MV-4-11 (cell line): ENCODE measurements at regions not wholly inside any gene's neighbourhood (a gene's known extent, or its start where the extent isn't known, plus 50 kb on each side); places are given as distances from the start of the nearest gene placed in this dataset.
A peak's percentile ranks its signal among the peaks of the same experiment; 100 is the strongest.
"Not testable (repeated sequence)": the region's sequence is repeated elsewhere in the genome, so short reads cannot be mapped to it uniquely, and the experiment has no call there.

Source experiments
- DNase-seq: peaks from one replicate; lab custom pipeline; 2025; lab: John Stamatoyannopoulos, UW

DNA sequence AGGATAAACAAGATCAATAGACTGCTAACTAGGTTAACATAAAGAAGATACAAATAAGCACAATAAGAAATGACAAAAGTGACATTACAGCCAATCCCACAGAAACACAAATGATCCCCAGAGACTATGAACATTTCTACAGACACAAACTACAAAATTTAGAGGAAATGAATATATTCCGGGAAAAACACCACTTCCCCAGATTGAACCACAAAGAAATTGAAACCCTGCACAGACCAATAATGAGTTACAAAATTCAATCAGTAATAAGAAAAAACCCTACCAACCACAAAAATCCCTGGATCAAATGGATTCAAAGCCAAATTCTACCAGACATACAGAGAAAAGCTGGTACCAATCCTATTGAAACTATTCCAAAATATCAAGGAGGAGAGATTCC is 232.4 kb upstream of the RBMS1 start:
- peak; percentile 67 for DNase-seq

DNA sequence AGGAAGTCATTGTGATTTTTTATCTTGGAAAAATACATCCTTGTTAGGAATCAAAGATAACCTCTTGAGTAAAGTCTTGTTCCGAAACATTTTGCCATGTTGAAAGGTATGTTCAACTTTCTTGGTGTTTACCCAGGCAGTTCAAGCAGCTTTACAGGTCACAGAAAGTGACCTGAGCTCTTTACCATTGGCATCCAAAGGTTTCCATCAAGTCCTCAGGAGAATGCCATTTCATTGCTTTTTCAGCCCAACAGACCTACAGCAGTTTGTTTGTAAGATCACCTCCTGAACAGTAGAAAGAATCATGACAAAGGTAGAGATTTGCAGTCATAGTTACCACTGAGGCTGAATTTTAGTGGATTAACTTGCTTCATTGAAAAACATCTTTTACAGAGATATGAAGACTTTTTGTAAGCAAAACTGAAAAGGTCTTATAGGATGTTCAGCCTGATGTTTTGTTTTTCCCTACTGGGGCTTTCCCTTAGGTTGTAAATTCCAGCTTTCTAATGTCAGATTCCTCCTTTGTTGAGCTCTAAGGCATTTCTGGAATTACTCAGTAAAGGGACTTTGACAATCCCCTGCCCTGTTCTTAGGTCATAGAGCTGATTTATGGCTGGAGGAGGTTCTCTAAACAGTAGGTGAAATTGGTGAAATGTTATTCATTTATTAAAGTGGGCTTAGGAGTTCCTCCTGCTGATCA is 236.8 kb upstream of the RBMS1 start:
- DNase-seq, result no peak

DNA sequence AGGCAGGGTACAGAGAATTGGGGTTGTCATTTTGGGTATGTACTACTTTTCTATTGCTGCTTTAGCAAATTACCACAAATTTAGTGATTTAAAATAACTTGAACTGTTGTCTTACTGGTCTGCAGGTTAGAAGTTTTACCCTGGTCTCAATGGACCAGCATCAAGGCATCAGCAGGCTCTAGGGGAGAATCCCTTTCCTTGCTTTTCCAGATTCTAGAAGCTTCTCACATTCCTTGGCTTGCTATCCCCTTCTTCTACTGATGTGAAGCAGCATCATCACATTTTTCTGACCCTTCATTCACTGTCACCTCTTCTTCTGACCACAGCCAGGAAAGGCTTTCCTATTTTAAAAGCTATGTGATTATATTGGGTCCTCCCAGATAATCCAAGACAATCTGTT is 237.8 kb upstream of the RBMS1 start:
- no peak for DNase-seq

DNA sequence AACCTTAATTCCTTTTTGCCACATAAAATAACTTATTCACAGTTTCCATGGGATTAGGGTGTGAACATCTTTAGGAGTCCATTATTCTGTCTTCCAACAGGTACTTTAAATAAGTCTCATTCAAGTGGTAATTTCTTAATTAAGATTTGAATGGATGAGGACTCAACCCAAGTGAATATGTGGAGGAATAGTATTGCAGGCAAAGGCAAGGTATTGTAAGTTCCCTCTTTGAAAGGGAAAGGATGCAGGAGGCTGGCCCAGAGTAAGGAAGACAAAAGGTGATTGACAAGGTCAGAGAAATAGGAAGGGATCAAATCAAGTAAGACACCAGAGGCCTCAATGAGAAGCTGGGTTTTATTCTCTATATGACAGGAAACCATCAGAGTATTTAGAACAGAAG is 238.2 kb upstream of the RBMS1 start:
- no peak for DNase-seq

DNA sequence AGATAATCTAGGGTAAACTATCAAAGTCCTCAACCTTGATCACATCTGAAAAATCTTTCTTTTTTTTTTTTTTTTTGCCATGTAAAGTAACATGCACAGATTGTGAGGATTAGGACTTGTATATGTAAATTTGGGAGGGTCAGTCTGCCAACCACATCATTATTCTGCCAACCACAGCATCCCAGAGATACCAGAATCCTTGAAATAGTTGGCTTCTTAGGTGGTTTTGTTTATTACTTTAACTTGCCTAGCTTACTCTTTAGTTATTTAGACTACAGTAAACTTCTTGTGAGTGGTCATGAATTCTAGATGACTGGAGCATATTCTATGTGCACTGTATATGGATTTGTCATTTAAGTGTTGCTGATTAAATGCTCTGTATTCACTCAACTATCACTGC is 242.1 kb upstream of the RBMS1 start:
- no peak for DNase-seq

DNA sequence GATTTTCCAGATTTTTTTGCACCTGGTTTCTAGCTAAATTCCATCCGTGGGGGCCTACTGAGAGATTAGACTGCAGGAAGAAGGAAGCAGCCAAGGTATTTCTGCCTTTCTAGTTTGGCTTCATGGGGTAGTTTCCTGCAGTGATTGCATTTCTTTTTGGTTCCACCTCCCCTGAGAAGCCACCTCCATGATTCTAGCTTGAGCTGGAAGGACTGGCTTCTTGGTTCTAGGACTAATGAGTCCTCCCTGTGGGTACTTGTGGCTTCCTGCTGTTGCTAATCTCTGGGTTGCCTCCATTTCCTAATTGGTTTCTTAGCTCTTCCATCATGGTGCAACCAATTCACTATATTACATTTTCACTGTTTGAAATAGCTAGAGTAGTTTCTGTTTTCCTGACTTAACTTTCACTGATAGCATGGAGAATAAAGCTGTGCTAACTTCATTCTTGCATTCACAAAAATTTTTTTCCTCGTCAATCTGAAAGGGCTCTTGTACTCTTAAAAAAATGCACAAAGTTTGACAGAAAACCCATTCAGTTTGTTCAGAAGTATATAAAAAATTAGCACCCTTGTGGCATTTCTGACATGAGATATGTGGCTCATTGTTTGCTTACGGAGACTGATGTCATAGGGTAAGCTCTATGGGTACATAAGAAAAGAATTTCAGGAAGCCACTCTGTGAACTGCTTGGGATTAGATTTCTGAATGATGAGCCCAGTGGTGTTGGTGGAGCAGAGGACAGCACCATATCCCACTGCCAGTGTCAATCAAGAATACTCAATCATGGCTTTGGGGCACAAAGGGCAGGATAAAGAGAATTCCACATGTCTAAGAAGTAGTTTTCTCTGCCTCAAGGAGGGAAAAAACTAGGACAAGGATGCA is 242.8 kb upstream of the RBMS1 start:
- peak; percentile 23 for DNase-seq

DNA sequence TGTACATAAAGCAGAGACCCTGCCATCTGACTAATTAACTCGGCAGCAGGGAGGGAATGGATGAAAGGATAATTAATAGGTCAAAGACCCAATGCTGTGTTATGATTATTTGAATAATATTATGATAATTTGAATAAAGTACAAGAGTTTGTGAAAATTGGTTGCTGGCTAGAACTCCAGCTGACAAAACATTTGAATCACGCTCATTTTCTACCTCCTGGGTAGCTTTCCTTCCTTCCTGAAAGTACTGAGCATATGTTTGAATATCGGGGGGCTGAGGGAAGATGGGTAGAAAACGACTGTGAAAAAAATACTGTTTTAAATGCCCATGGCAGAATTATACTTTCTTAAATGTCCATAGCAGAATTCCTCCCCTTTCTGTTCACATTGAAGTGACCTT is 243.6 kb upstream of the RBMS1 start:
- no peak for DNase-seq

DNA sequence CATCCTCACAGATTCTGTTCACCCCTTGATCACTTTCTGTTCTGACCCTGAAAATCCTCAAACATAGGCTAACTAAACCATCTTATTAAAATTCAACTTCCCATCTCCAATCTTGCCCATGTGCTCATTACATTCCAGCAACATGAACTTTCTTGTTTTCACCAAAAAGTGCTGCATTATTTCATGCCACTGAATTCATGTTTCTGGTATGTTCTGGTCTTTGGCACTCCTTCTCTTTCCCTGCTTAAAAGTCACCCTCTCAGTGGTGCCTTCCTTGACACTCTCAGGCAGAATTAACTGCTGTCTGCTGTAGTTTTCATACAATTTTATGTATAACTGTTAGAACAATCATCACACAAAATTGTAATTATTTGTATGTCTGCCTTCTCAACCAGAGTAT is 247.7 kb upstream of the RBMS1 start:
- DNase-seq, result no peak

DNA sequence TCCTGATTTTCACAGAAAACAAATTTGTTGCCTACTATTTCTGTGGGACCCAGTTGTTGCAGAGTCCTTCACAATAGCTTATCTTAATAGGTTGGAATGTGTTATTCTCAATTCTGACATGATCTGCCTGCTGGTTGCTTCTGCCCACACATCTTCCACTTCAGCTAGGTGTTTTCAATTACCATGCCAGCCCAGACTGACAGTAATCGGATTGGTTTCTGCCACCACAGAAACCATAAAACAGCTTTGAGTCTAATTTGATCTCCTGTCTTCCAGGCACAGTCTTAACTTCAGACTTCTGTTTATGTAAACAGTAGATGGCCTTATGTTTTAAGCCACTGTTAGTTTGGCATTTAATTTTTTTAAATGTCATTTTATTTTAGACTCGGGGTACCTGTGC is 248.2 kb upstream of the RBMS1 start:
- DNase-seq, result no peak

DNA sequence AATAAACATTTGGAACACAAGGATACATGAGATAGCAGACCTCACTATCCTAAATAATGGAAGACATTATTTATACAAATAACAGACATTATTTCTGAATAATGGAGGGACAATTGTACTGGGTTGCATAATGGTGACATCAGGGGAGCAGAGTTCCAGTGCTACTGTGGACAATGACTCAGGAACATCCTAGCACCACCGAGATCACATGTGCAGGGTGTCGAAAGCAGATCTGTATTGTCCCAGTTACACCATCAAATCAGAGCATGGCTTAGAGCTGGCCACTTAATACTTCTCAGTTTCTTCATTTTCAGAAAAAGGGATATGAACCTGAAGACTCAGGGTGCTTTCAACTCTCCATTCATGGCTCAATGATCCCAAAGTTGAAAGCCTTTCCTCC is 249.1 kb upstream of the RBMS1 start:
- DNase-seq, result peak; percentile 84

DNA sequence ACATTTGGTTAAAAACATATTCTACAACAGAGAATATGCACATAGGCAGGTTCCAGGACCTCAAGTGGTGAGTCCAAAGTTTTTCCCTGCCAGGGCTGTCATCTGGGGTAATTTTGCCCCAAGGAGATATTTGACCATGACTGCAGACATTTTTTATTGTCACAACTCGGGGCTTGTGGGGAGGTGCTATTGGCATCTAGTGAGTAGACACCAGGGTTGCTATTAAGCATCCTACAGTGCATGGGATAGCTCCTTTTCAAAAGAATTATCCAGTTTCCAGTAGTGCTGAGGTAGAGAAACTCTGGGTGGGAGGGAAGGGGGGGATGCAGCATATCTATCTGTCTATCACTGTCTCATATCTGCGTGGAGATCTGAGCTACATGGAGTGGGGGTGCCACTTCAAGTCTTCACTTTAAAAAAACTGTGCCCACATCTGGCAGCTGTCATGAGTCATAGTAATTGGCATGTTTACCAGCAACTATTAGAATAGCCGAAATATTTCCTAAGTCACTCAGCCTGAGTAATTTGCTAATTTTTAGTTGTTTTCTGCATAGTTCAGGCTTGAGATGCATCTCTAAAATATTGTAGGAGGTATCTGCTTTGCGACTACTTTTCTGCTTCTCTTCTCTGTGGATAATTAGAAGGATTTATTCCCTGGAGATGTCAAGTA is 254.0 kb upstream of the RBMS1 start:
- DNase-seq, result no peak

DNA sequence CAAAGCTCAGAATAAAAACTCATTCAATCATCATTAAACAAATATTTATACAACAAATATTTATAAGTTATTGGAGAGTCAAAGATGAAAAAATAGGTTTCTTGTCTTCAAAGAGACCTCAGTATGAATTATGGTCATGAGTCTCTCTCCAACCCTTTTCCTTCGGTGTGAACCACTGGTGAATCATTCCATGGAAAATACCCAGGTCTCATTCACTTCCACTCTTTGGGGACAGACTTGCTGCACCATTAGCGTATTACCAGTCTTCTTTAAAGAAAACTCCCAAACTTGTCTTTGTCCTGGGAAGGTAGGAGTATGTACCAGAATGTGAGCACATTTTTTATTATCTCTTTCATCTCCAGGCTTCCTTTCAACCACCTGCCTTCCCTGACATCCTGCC is 257.4 kb upstream of the RBMS1 start:
- DNase-seq, result no peak

DNA sequence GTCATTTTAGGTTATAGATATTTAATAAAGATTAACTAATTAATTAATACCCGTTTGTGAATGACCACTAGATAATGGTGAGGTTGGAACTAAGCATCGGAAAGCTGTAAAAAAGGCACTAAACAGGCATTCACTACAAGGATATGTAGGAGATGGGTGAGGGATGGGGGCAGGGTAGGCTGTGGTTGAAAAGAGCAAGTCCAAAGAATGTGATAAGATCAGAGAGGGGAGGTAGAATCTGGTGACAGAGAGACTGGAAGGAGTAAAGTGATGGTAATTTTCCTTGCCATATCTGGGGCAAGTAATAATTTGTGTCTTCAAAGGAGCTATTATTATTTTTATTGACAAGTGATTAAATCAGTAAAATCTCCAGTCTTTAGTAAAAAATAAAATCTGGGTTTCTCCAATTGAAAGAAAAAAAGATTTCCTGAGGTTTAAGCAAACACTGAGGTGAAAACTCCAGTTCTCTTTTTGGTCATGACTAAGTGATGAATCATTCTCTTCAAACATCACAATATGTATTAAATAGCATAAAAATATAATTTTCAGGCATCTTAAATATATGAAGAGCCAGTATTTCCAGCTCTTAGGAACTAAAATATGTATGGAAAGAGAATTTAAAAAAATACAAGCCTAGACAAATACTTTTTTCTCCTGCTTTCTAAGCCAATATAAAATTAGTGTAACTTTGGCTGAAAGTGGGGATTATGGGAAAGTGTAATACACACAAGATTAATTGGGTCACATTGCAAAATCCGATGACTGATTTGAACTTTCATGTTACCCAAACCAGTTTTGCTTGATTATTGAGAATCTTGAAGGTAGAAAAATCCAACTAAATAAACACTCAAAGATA is 259.1 kb upstream of the RBMS1 start:
- DNase-seq, result peak; percentile 1

DNA sequence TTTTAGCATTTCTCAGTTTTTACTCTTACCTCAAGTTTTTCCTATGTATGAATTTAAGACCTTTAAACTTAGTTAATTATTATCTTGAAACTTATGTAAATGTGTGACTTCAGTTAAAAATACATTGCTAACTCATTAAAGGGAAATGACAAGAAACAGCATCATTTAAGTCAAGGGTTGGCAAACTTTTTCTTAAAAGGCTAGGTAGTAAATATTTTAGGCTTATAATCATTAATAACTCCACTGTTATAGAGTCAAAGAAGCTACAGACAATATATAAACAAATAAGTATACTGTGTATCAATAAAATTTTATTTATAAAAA is 259.7 kb upstream of the RBMS1 start:
- DNase-seq, result no peak

DNA sequence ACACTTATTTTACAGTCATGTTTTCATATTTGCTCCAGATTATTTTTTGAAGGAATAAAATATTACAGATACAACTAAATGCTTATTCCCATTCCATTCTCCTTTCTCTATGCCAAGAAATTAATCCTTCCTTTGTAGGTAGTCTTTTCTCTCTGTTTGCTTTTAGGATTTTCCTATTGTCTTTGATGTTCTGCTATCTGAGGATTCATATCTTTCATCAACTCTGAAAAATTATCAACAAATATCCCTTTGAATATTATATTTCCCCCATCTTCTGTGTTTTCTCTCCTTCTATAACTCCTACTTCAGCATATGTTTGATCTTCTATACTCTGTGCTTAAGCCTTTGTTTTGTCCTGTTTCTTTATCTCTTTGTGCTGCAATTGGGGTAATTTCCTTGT is 260.4 kb upstream of the RBMS1 start:
- DNase-seq, result no peak

DNA sequence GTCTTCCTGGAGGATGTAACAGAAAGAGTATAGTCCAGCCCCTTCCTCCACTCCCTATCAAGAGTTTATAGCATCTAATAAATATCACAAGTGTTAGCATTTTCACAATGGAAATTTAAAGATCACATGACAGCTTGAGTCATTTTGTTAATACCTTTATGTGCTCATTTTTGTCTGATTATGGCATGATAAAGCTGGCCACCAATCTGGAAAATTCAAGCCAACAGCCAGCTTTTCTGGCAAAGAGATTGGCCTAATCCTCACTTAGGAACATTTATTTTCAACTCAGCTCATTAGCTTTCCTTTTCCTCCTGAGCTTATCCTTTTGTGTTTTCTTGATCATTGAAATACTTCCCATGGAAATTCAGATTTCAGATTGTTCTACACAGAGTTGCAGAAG is 262.9 kb upstream of the RBMS1 start:
- DNase-seq, result no peak

DNA sequence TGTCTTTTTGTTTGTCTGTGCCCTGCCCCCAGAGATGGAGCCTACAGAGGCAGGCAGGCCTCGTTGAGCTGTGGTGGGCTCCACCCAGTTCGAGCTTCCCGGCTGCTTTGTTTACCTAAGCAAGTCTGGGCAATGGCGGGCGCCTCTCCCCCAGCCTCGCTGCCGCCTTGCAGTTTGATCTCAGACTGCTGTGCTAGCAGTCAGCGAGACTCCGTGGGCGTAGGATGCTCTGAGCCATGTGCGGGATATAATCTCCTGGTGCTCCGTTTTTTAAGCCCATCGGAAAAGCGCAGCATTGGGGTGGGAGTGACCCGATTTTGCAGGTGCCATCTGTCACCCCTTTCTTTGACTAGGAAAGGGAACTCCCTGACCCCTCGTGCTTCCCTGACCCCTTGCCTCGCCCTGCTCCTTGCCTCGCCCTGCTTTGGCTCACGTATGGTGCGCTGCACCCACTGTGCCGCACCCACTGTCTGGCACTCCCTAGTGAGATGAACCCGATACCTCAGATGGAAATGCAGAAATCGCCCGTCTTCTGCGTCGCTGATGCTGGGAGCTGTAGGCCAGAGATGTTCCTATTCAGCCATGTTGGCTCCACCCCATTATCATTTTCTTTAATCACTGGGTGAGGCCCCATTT is 269.0 kb upstream of the RBMS1 start:
- DNase-seq, result not testable (repeated sequence)

DNA sequence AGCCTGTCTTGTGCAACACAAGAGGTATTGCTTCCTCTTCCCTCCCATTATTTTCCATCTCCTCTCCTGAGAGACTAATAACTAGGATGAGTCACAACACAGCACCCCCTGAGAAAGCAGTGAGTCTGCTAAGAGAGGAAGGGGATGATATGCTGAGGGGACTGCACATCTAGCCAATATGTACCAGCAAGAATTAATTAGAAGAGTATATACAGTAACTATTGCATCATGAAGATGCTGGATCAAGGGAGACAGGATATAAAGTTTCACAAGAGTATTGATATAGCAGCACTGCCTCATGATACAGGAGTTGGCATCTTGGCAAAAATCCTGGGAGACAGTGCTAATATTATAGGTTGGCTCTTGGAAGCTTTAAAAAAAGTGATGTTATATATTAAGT is 289.9 kb upstream of the RBMS1 start:
- peak; percentile 61 for DNase-seq

DNA sequence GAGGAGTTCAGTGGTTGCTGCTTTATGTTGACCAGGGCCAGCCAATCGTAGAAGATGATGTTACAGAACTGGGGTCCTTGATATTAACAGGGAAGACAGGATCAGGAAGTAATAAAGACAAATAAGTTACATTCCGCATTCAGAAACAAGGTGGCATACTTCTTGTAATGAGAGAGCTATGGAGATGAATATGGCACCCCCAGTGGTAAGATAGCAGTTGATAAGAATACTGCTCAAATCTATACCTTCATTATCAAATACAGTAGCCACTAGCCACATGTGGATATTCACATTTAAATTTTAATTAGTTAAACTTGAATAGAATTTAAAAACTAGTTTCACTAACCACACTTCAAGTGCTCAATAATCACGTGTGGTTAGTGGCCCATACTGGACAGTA is 290.4 kb upstream of the RBMS1 start:
- DNase-seq, result no peak

DNA sequence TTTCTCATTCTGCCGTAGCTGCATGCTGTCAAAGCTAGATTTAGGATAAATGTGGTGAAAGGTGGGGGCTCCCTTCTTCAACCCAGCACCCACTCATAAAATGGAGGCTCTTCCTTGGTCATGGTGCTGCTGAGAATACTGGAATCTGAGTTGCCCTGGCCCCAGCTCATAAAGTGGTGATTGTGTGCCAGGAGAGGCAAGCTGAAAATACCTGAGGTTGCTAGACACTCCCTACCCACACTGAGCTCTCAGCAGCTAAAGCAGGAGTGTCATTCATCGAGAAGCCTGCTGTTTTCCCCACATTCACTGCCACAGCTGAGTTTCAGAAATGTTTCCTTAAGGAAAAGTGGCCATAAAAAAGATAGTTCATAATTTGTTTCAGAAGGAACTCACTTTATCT is 297.1 kb upstream of the RBMS1 start:
- DNase-seq, result no peak

DNA sequence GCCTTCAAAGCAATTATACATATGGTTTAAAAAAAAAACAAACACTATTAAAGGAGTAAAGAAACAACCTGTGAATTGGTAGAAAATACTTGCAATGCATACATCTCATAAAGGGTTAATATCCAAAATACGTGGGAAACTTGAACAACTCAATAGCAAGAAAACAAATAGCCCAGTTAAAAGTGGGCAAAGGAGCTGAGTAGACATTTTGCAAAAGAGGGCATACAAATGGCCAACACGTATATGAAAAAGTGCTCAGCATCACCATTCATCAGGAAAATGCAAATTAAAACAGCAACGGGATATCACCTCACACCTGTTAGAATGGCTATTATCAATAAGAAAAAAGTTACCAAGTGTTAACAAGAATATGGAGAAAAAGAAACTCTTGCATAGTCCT is 298.3 kb upstream of the RBMS1 start:
- DNase-seq, result no peak

DNA sequence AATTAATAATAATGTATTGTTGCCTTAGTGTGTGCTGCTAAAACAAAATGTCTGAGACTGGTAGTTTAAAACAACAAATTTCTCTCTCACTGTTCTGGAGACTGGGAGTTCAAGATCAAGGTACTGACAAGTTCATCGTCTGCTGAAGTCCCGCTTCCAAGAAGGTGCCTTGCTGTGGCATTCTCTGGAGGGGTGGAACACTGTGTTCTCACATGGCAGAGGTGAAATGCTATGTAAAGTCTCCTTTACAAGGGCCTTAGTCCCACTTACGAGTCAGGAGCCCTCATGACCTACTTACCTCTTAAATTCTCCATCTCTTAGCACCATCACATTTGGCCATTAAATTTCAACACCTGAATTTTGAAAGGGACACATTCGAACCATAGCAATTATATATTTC is 299.2 kb upstream of the RBMS1 start:
- no peak for DNase-seq
